HEK293 (cell line): ENCODE measurements at regions not wholly inside any gene's neighbourhood (a gene's known extent, or its start where the extent isn't known, plus 50 kb on each side); places are given as distances from the start of the nearest gene placed in this dataset.

Source experiments
- CTCF ChIA-PET: fragments of 350-600 bp; formaldehyde crosslinking; extraction: SDS; loops from one replicate; lab custom pipeline; 2021; ENCODE audit warnings: antibody characterized with exemption; lab: Yijun Ruan, JAX
- POLR2A ChIA-PET: fragments of 300-600 bp; formaldehyde crosslinking; extraction: SDS; loops from one replicate; lab custom pipeline; 2020; ENCODE audit warnings: antibody characterized with exemption, inconsistent platforms; lab: Yijun Ruan, JAX
- H3K27ac ChIP-seq: fragments of 200-500 bp; sonication (Bioruptor generic); 2 replicates; pipeline ENCODE4 v1.5.1; 2014; ENCODE audit warnings: low read depth, low read length, control low read depth, inconsistent platforms; ENCODE audit errors: extremely low read depth
- H3K36me3 ChIP-seq, 2 experiments: fragments of 200-500 bp in 1 of 2; sonication (Bioruptor generic) in 1 of 2; 1 replicate in 1 of 2; 2 replicates in 1 of 2; pipeline ENCODE4 v1.5.1; 2014 to 2017; ENCODE audit warnings: inconsistent platforms in 2 of 2, low read length in 2 of 2; ENCODE audit not compliant: control insufficient read depth in 2 of 2, insufficient read depth in 1 of 2
- H3K4me1 ChIP-seq: fragments of 200-500 bp; sonication (Bioruptor generic); 2 replicates; pipeline ENCODE4 v1.5.1; 2014; ENCODE audit warnings: mild to moderate bottlenecking, low read length, inconsistent platforms; ENCODE audit not compliant: control insufficient read depth, insufficient read depth
- H3K4me3 ChIP-seq: 2 replicates; pipeline ENCODE4 v1.5.1; 2011; ENCODE audit warnings: low read depth, mild to moderate bottlenecking, control low read depth, low read length, moderate library complexity
- H3K9me3 ChIP-seq: fragments of 200-500 bp; sonication (Bioruptor generic); 2 replicates; pipeline ENCODE4 v1.5.1; 2014; ENCODE audit warnings: low read depth, low read length, inconsistent platforms; ENCODE audit not compliant: control insufficient read depth, insufficient read depth
- MYNN ChIP-seq: fragments of 450-650 bp; formaldehyde crosslinking; IDR thresholded peaks from 2 replicates; pipeline ENCODE4 v1.5.1; 2016; ENCODE audit warnings: missing biosample characterization, missing genetic modification characterization, borderline replicate concordance
- PRDM10 ChIP-seq: fragments of 450-650 bp; formaldehyde crosslinking; IDR thresholded peaks from 2 replicates; pipeline ENCODE4 v1.5.1; 2016; ENCODE audit warnings: missing biosample characterization, missing genetic modification characterization
- PRDM4 ChIP-seq: fragments of 450-650 bp; formaldehyde crosslinking; IDR thresholded peaks from 2 replicates; pipeline ENCODE4 v1.5.1; 2017; ENCODE audit warnings: missing biosample characterization, missing genetic modification characterization
- SCRT1 ChIP-seq: fragments of 450-650 bp; formaldehyde crosslinking; IDR thresholded peaks from 2 replicates; pipeline ENCODE4 v1.5.1; 2016; ENCODE audit warnings: missing biosample characterization, missing genetic modification characterization, borderline replicate concordance
- SETDB1 ChIP-seq: IDR thresholded peaks from one replicate; pipeline ENCODE4 v1.6.1; 2017; ENCODE audit warnings: mild to moderate bottlenecking, low read length, moderate library complexity, mixed read lengths; ENCODE audit not compliant: insufficient read length
- ZBTB26 ChIP-seq: fragments of 450-650 bp; formaldehyde crosslinking; optimal IDR thresholded peaks from 2 replicates; pipeline ENCODE3; 2016; ENCODE audit warnings: missing biosample characterization, mild to moderate bottlenecking, missing genetic modification characterization
- ZBTB48 ChIP-seq: fragments of 450-650 bp; formaldehyde crosslinking; IDR thresholded peaks from 2 replicates; pipeline ENCODE4 v1.5.1; 2016; ENCODE audit warnings: missing biosample characterization, missing genetic modification characterization
- ZBTB49 ChIP-seq: fragments of 450-650 bp; formaldehyde crosslinking; IDR thresholded peaks from 2 replicates; pipeline ENCODE4 v1.5.1; 2016; ENCODE audit warnings: missing biosample characterization, missing genetic modification characterization, low read depth
- ZEB2 ChIP-seq: fragments of 450-650 bp; formaldehyde crosslinking; IDR thresholded peaks from 2 replicates; pipeline ENCODE4 v1.5.1; 2016; ENCODE audit warnings: missing biosample characterization, missing genetic modification characterization
- ZFHX2 ChIP-seq: fragments of 450-650 bp; formaldehyde crosslinking; conservative IDR thresholded peaks from 2 replicates; pipeline ENCODE4 v1.5.1; 2016; ENCODE audit warnings: missing biosample characterization, missing genetic modification characterization
- ZFP69B ChIP-seq: fragments of 450-650 bp; formaldehyde crosslinking; IDR thresholded peaks from 2 replicates; pipeline ENCODE4 v1.5.1; 2016; ENCODE audit warnings: missing biosample characterization, missing genetic modification characterization
- ZNF121 ChIP-seq: fragments of 450-650 bp; formaldehyde crosslinking; IDR thresholded peaks from 2 replicates; pipeline ENCODE4 v1.5.1; 2016; ENCODE audit warnings: missing biosample characterization, missing genetic modification characterization
- ZNF157 ChIP-seq: fragments of 450-650 bp; formaldehyde crosslinking; IDR thresholded peaks from 2 replicates; pipeline ENCODE4 v1.5.1; 2016; ENCODE audit warnings: missing biosample characterization, missing genetic modification characterization
- ZNF19 ChIP-seq: fragments of 450-650 bp; formaldehyde crosslinking; IDR thresholded peaks from 2 replicates; pipeline ENCODE4; 2016; ENCODE audit warnings: missing biosample characterization, missing genetic modification characterization, low read depth
- ZNF324 ChIP-seq: fragments of 450-650 bp; formaldehyde crosslinking; IDR thresholded peaks from 2 replicates; pipeline ENCODE4 v1.5.1; 2016; ENCODE audit warnings: missing biosample characterization, missing genetic modification characterization
- ZNF514 ChIP-seq: fragments of 450-650 bp; formaldehyde crosslinking; IDR thresholded peaks from 2 replicates; pipeline ENCODE4 v1.5.1; 2016; ENCODE audit warnings: missing biosample characterization, missing genetic modification characterization
- ZNF585B ChIP-seq: fragments of 450-650 bp; formaldehyde crosslinking; IDR thresholded peaks from 2 replicates; pipeline ENCODE4 v1.5.1; 2016; ENCODE audit warnings: missing biosample characterization, missing genetic modification characterization
- ZNF610 ChIP-seq: fragments of 450-650 bp; formaldehyde crosslinking; IDR thresholded peaks from 2 replicates; pipeline ENCODE4 v1.5.1; 2016; ENCODE audit warnings: missing biosample characterization, missing genetic modification characterization, borderline replicate concordance
- ZNF626 ChIP-seq: fragments of 450-650 bp; sonication (Bioruptor Pico); formaldehyde crosslinking; IDR thresholded peaks from 2 replicates; pipeline ENCODE4 v1.5.1; 2018; ENCODE audit warnings: missing biosample characterization, missing genetic modification characterization, inconsistent platforms
- ZNF660 ChIP-seq: fragments of 450-650 bp; IDR thresholded peaks from 2 replicates; pipeline ENCODE4 v1.5.1; 2018; ENCODE audit warnings: missing biosample characterization, mild to moderate bottlenecking, missing genetic modification characterization
- ZNF664 ChIP-seq: fragments of 450-650 bp; formaldehyde crosslinking; IDR thresholded peaks from 2 replicates; pipeline ENCODE4 v1.5.1; 2016; ENCODE audit warnings: missing biosample characterization, missing genetic modification characterization
- ZNF843 ChIP-seq: fragments of 450-650 bp; formaldehyde crosslinking; IDR thresholded peaks from 2 replicates; pipeline ENCODE4 v1.5.1; 2016; ENCODE audit warnings: missing biosample characterization, missing genetic modification characterization
- ZSCAN18 ChIP-seq: fragments of 450-650 bp; formaldehyde crosslinking; IDR thresholded peaks from 2 replicates; pipeline ENCODE4 v1.5.1; 2016; ENCODE audit warnings: missing biosample characterization, missing genetic modification characterization
- ZSCAN23 ChIP-seq: fragments of 450-650 bp; formaldehyde crosslinking; IDR thresholded peaks from 2 replicates; pipeline ENCODE4 v1.5.1; 2016; ENCODE audit warnings: missing biosample characterization, missing genetic modification characterization

- no peaks in the 10 kb centered on the region for H3K36me3 ChIP-seq
- H3K4me3 ChIP-seq = no peak overlapping the region
- POLR2A ChIA-PET = no interaction called here
- TF ChIP-seq SCRT1 (tag by site-specific recombination) (no peak), SETDB1 (no peak), ZNF843 (tag by site-specific recombination) (no peak), ZBTB26 (tag by site-specific recombination) (no peak), ZSCAN18 (tag by site-specific recombination) (no peak), ZNF610 (no peak), PRDM10 (tag by site-specific recombination) (no peak), ZNF19 (tag by site-specific recombination) (no peak), ZNF664 (tag by site-specific recombination) (no peak), ZNF121 (tag by site-specific recombination) (no peak), ZFHX2 (tag by site-specific recombination) (no peak), ZNF324 (tag by site-specific recombination) (no peak), ZNF626 (tag by site-specific recombination) (no peak)
- TF ChIP-seq, all 188 proteins: peak for 0
- CTCF ChIA-PET = no interaction called here
- H3K27ac ChIP-seq = no peak overlapping the region
- no peaks in the 10 kb centered on the region for H3K9me3 ChIP-seq
- no peaks in the 10 kb centered on the region for H3K4me1 ChIP-seq
Observed at GRCh38 chr1:110260194-110260593, 50.1 kb downstream of the KCNC4 start.

- Histone ChIP-seq H3K36me3 (no peaks in the 10 kb centered on the region), H3K4me3 (no peak overlapping the region), H3K27ac (no peak overlapping the region), H3K9me3 (no peaks in the 10 kb centered on the region), H3K4me1 (no peaks in the 10 kb centered on the region)
- CTCF ChIA-PET = interaction anchor here (0.6 kb wide), 1 partner anchor 1524 kb away, joined by 3 read pairs; no protein-coding TSS in a partner anchor
- TF ChIP-seq ZBTB49 (tag by site-specific recombination) = no peak
- TF ChIP-seq PRDM4 (tag by site-specific recombination) = no peak
- no peak for TF ChIP-seq ZFP69B (tag by site-specific recombination)
- no peak for TF ChIP-seq ZNF514
- no peak for TF ChIP-seq ZNF660
- no peak for TF ChIP-seq ZNF157 (tag by site-specific recombination)
- no peak for TF ChIP-seq ZBTB48
- TF ChIP-seq ZNF585B = no peak
- no peak for TF ChIP-seq MYNN (tag by site-specific recombination)
- no peak for TF ChIP-seq ZSCAN23 (tag by site-specific recombination)
- TF ChIP-seq ZEB2 (tag by site-specific recombination) = no peak
- POLR2A ChIA-PET = no interaction called here
Observed at GRCh38 chr1:110262296-110262695, 52.2 kb downstream of the KCNC4 start.
